ENCODE measurements at regions not wholly inside any gene's neighbourhood (a gene's known extent, or its start where the extent isn't known, plus 50 kb on each side); places are given as distances from the start of the nearest gene placed in this dataset.

- no peak for TF ChIP-seq POLR2AphosphoS5 (IDR thresholded peaks at IDR 0.05; ENCODE audit: low read depth, low read length)
- no peak for TF ChIP-seq RCOR1 (IDR thresholded peaks at IDR 0.05; ENCODE audit: low read length)
- no peak for TF ChIP-seq TAF1 (IDR thresholded peaks at IDR 0.05; ENCODE audit: borderline replicate concordance, low read depth, low read length)
- no peak for TF ChIP-seq ZBTB33 (IDR thresholded peaks at IDR 0.05; ENCODE audit: borderline replicate concordance, low read depth)
- no peak for TF ChIP-seq RXRA (IDR thresholded peaks at IDR 0.05; ENCODE audit: borderline replicate concordance, low read depth)
- TF ChIP-seq CTCF (IDR thresholded peaks at IDR 0.05): no peak; the same call in 1 of the 2 replicates
- no peak for TF ChIP-seq RAD21 (IDR thresholded peaks at IDR 0.05; ENCODE audit: low read length)
- no peak for TF ChIP-seq EZH2phosphoT487 (IDR thresholded peaks at IDR 0.05; ENCODE audit: borderline replicate concordance, low read depth)
- no peak for TF ChIP-seq USF1 (IDR thresholded peaks at IDR 0.05; ENCODE audit: borderline replicate concordance, low read depth)
- no peak for TF ChIP-seq YY1 (IDR thresholded peaks at IDR 0.05; ENCODE audit: low read depth)
- TF ChIP-seq FOXM1 (IDR thresholded peaks at IDR 0.05; ENCODE audit: low read depth): no peak
Observed at GRCh38 chr3:194869482-194870169, 183.9 kb downstream of the FAM43A start.
